SU-DHL-6 (cell line): ENCODE measurements at regions not wholly inside any gene's neighbourhood (a gene's known extent, or its start where the extent isn't known, plus 50 kb on each side); places are given as distances from the start of the nearest gene placed in this dataset.

Experiments
- H2AFZ ChIP-seq: fragments of 200-600 bp; sonication (generic); 2 replicates; pipeline ENCODE4 v1.6.1; 2014; ENCODE audit warnings: low read depth, mild to moderate bottlenecking, moderate library complexity, mixed read lengths, antibody characterized with exemption, low read length; ENCODE audit not compliant: severe bottlenecking
- H3F3A ChIP-seq: fragments of 200-600 bp; shearing (Covaris generic); 2 replicates; pipeline ENCODE4 v1.6.0; 2016; ENCODE audit warnings: antibody characterized with exemption, mild to moderate bottlenecking; ENCODE audit not compliant: insufficient read depth
- H3K27ac ChIP-seq: fragments of 200-600 bp; sonication (generic); 2 replicates; pipeline ENCODE4 v1.5.1; 2016; ENCODE audit warnings: low read depth, mild to moderate bottlenecking, low read length, moderate library complexity, mixed read lengths
- H3K27me3 ChIP-seq: fragments of 200-600 bp; sonication (generic), shearing (Covaris generic); 2 replicates; pipeline ENCODE4 v1.6.0; 2014; ENCODE audit warnings: mild to moderate bottlenecking, low read length
- H3K36me3 ChIP-seq: fragments of 200-600 bp; sonication (generic); 2 replicates; pipeline ENCODE4 v1.6.1; 2014; ENCODE audit warnings: mild to moderate bottlenecking, low read length, mixed read lengths
- H3K4me2 ChIP-seq: fragments of 300-600, 200-600 bp; shearing (Covaris generic), sonication (generic); 2 replicates; pipeline ENCODE4 v1.6.0; 2014; ENCODE audit warnings: low read length, low read depth, mild to moderate bottlenecking; ENCODE audit not compliant: poor library complexity, severe bottlenecking
- H3K4me3 ChIP-seq: fragments of 200-600 bp; sonication (generic); 2 replicates; pipeline ENCODE4 v1.5.1; 2014; ENCODE audit warnings: antibody characterized with exemption, low read length, mild to moderate bottlenecking, mixed read lengths; ENCODE audit not compliant: insufficient read depth, poor library complexity, severe bottlenecking
- H3K79me2 ChIP-seq: fragments of 200-600 bp; sonication (generic); 2 replicates; pipeline ENCODE4 v1.6.1; 2014; ENCODE audit warnings: mild to moderate bottlenecking, low read length, moderate library complexity; ENCODE audit not compliant: insufficient read depth
- H3K9ac ChIP-seq: fragments of 200-600 bp; sonication (generic); 2 replicates; pipeline ENCODE4 v1.7.0; 2014; ENCODE audit warnings: mild to moderate bottlenecking, low read length
- H3K9me2 ChIP-seq: fragments of 200-600 bp; sonication (generic); replicated peaks from 2 replicates; pipeline ENCODE4 v1.6.1; 2014; ENCODE audit warnings: low read length; ENCODE audit not compliant: insufficient read depth
- H3K9me3 ChIP-seq: fragments of 200-600 bp; sonication (generic); 2 replicates; pipeline ENCODE4 v1.6.1; 2014; ENCODE audit warnings: low read length, mixed read lengths; ENCODE audit not compliant: insufficient read depth
- H4K20me1 ChIP-seq: fragments of 200-600 bp; sonication (generic); 2 replicates; pipeline ENCODE4 v1.6.1; 2014; ENCODE audit warnings: low read depth, mild to moderate bottlenecking, antibody characterized with exemption, low read length, moderate library complexity, mixed read lengths
- CTCF ChIP-seq: fragments of 200-600 bp; sonication (generic); IDR thresholded peaks from one replicate; pipeline ENCODE4 v1.5.1; 2017; ENCODE audit warnings: antibody characterized with exemption, mild to moderate bottlenecking, low read length, moderate library complexity; ENCODE audit not compliant: insufficient read depth, poor library complexity, severe bottlenecking
- EZH2phosphoT487 ChIP-seq: fragments of 200-600 bp; sonication (generic), shearing (Covaris generic); conservative IDR thresholded peaks from 2 replicates; pipeline ENCODE4 v1.6.1; 2018; ENCODE audit warnings: mild to moderate bottlenecking, antibody characterized with exemption, low read length, moderate library complexity, mixed read lengths

DNA sequence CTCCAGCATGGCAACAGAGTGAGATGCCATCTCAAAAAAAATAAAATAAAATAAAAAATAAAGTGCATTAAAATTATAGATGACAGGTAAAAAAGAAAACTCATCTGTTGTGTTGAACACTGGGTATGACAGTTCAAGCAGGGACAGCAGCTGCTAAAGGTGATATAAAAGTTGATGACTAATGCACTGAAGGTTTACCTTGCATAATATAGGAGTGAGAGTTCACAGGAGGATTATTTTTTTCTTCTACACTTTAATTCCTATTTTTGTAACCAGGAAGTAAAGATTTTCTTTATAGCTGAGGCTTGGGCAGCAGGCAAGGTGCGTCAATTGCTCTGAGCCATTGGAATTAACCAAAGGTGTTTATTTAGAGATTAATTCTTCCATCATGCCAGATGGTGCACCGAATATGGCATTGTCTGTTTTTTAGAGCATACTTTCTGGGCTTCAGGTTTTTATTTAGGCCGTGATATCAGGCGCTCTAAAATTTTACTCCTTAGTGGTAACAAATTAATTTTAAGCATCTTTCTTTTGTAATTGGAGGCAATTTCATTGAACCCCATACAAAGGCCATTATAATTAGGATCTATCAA lies 337.0 kb upstream of the SLC10A2 start:
- H3K9me3 ChIP-seq = no peaks in the 10 kb centered on the region
- no peaks in the 10 kb centered on the region for H3K79me2 ChIP-seq
- H3K9ac ChIP-seq = no peak overlapping the region
- no peaks in the 10 kb centered on the region for H3F3A ChIP-seq
- H3K4me3 ChIP-seq = no peak overlapping the region
- no peak overlapping the region for H3K27ac ChIP-seq
- H3K9me2 ChIP-seq = no peaks in the 10 kb centered on the region
- no peaks in the 10 kb centered on the region for H3K36me3 ChIP-seq
- H3K4me2 ChIP-seq = no peak overlapping the region
- no peak overlapping the region for H2AFZ ChIP-seq
- H4K20me1 ChIP-seq = no peaks in the 10 kb centered on the region
- no peak for TF ChIP-seq EZH2phosphoT487
- H3K27me3 ChIP-seq = no peaks in the 10 kb centered on the region

- Histone ChIP-seq H3K27ac (no peak overlapping the region), H3K9me2 (no peaks in the 10 kb centered on the region), H3K36me3 (no peaks in the 10 kb centered on the region), H3K4me2 (no peak overlapping the region), H3K9ac (no peak overlapping the region), H3K9me3 (no peaks in the 10 kb centered on the region), H3K27me3 (no peaks in the 10 kb centered on the region), H3K79me2 (no peaks in the 10 kb centered on the region), H4K20me1 (no peaks in the 10 kb centered on the region), H3F3A (no peaks in the 10 kb centered on the region), H2AFZ (no peak overlapping the region), H3K4me3 (no peak overlapping the region)
- TF ChIP-seq EZH2phosphoT487 (no peak), CTCF (no peak)
These were observed 328.9 kb upstream of the SLC10A2 start for GRCh38 chr13:103395139-103395538.

DNA sequence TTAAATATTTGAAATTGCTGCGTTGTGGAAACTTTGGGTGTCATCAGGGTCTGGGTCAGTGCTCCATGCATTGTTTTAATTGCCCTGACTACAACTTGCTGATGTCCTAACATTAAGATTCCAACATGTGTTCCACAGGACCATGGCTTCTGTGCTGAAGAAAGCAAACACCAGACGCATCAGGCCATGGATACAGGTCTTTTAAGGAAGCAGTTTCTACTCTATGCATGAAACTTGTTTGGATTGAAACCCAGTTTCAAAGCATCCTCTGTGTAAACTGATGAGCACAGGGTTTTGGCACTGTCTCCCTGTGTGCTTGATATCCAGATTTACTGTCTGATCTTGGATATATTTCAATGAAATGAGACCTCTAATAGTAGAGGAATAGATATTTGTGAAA lies 328.4 kb upstream of the SLC10A2 start:
- H3K4me2 ChIP-seq = no peak overlapping the region
- no peaks in the 10 kb centered on the region for H3K27me3 ChIP-seq
- H3F3A ChIP-seq = no peaks in the 10 kb centered on the region
- H3K27ac ChIP-seq = no peak overlapping the region
- no peak overlapping the region for H2AFZ ChIP-seq
- H3K36me3 ChIP-seq = no peaks in the 10 kb centered on the region
- no peaks in the 10 kb centered on the region for H3K9me3 ChIP-seq
- no peaks in the 10 kb centered on the region for H4K20me1 ChIP-seq
- TF ChIP-seq EZH2phosphoT487 = no peak
- no peak for TF ChIP-seq CTCF
- no peaks in the 10 kb centered on the region for H3K79me2 ChIP-seq
- no peaks in the 10 kb centered on the region for H3K9me2 ChIP-seq
- H3K9ac ChIP-seq = no peak overlapping the region
- H3K4me3 ChIP-seq = no peak overlapping the region

DNA sequence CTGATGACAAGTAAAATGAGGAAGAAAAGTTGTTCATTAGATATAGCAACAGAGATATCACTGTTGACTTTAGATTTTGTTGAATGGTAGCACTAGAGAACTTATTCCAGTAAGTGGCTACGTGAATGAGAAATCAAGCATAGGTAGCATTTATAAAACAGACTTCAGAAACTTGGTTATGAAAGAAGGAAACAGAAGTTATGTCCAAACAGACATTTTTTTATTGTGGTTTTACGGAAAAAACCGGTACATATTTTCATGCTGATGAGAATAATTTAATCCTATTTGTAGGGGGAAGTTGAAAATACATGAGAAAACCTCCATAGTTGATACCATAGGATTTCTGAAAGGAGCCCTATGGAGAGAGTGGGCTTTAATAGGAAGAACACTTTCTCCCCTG lies 325.7 kb upstream of the SLC10A2 start:
- Histone ChIP-seq H3K4me2 (no peak overlapping the region), H3K9me2 (no peaks in the 10 kb centered on the region), H3K4me3 (no peak overlapping the region), H3F3A (no peaks in the 10 kb centered on the region), H3K27ac (no peak overlapping the region), H3K27me3 (no peaks in the 10 kb centered on the region), H3K9me3 (no peaks in the 10 kb centered on the region), H3K36me3 (no peaks in the 10 kb centered on the region), H2AFZ (no peak overlapping the region), H3K9ac (no peak overlapping the region), H4K20me1 (no peaks in the 10 kb centered on the region), H3K79me2 (no peaks in the 10 kb centered on the region)
- TF ChIP-seq EZH2phosphoT487 (no peak), CTCF (no peak)
